Memory B cell (primary cell): ENCODE measurements at regions not wholly inside any gene's neighbourhood (a gene's known extent, or its start where the extent isn't known, plus 50 kb on each side); places are given as distances from the start of the nearest gene placed in this dataset.

ENCODE experiments used
- ATAC-seq: fragments of 150-1000 bp; cut with Tn5 transposase; 2 replicates; pipeline ENCODE4 v1.10.0; 2021; ENCODE audit warnings: low read depth, mild to moderate bottlenecking, moderate library complexity
- DNase-seq, 2 donors: peaks; one replicate each; pipeline ENCODE4 v3.0.0; 2022; ENCODE audit warnings: low spot score in 2 of 2
- H3K27ac Mint-ChIP-seq: one replicate; pipeline ENCODE4 v1.8.0; 2022; ENCODE audit warnings: mild to moderate bottlenecking, moderate library complexity, mixed read lengths
- H3K27me3 Mint-ChIP-seq: one replicate; pipeline ENCODE4 v1.8.0; 2022; ENCODE audit warnings: mixed read lengths
- H3K36me3 Mint-ChIP-seq: one replicate; pipeline ENCODE4 v1.8.0; 2022; ENCODE audit warnings: mild to moderate bottlenecking, mixed read lengths
- H3K4me1 Mint-ChIP-seq: one replicate; pipeline ENCODE4 v1.8.0; 2022; ENCODE audit warnings: mixed read lengths
- H3K4me3 Mint-ChIP-seq: one replicate; pipeline ENCODE4 v1.8.0; 2022; ENCODE audit warnings: mild to moderate bottlenecking, moderate library complexity, mixed read lengths
- H3K9me3 Mint-ChIP-seq: one replicate; pipeline ENCODE4 v1.8.0; 2022; ENCODE audit warnings: mixed read lengths

- no peaks in the 10 kb centered on the region for H3K9me3 Mint-ChIP-seq
- no peak for ATAC-seq
- H3K4me1 Mint-ChIP-seq: no peaks in the 10 kb centered on the region
These were observed 194.9 kb upstream of the MGMT start for GRCh38 chr10:129272176-129272575.

GRCh38 chr10:129272866-129273650 is 194.0 kb upstream of the MGMT start:
- H3K4me3 Mint-ChIP-seq: no peak overlapping the region
- DNase-seq: no peak
- H3K27me3 Mint-ChIP-seq: peaks cover 14% of the 10 kb centered on the region
- H3K36me3 Mint-ChIP-seq: no peaks in the 10 kb centered on the region
- H3K9me3 Mint-ChIP-seq: peaks cover 2% of the 10 kb centered on the region
- no peak for ATAC-seq
- H3K27ac Mint-ChIP-seq: no peak overlapping the region
- no peaks in the 10 kb centered on the region for H3K4me1 Mint-ChIP-seq

More at GRCh38 chr10:129272176-129272575, 194.9 kb upstream of the MGMT start:
- Mint-ChIP-seq H3K4me3 (no peak overlapping the region), H3K27me3 (peaks cover 9% of the 10 kb centered on the region), H3K27ac (no peak overlapping the region), H3K36me3 (no peaks in the 10 kb centered on the region)
- DNase-seq: no peak

GRCh38 chr10:129273860-129274259 is 193.2 kb upstream of the MGMT start:
- no peak for ATAC-seq
- Mint-ChIP-seq H3K27me3 (peaks cover 14% of the 10 kb centered on the region), H3K27ac (no peak overlapping the region), H3K4me1 (no peaks in the 10 kb centered on the region), H3K9me3 (peaks cover 2% of the 10 kb centered on the region), H3K36me3 (no peaks in the 10 kb centered on the region), H3K4me3 (no peak overlapping the region)
- DNase-seq: no peak

- Mint-ChIP-seq H3K36me3 (no peaks in the 10 kb centered on the region), H3K27me3 (peaks cover 14% of the 10 kb centered on the region), H3K27ac (no peak overlapping the region), H3K4me3 (no peak overlapping the region), H3K4me1 (no peaks in the 10 kb centered on the region), H3K9me3 (peaks cover 2% of the 10 kb centered on the region)
- DNase-seq: no peak
- no peak for ATAC-seq
These were observed 192.1 kb upstream of the MGMT start for GRCh38 chr10:129274748-129275474.

DNA sequence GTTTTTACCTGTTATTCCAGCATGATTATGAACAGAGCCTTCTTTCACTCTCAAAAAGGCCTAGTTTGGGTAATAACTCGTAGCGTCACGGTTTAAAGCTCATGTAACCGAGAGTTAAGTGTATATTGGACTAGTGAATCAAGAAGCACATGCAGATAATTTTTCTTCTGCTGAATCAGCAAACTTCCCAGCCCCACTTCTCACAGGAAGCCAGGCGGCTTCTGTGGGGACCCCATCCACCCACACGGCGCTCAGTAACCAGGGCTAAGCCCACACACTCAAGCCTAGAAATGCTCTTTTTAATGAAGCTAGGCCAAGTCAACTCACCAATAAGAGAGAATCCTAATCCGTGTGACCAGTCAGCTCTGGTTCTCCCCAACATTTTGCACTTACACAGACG is 191.2 kb upstream of the MGMT start:
- Mint-ChIP-seq H3K36me3 (no peaks in the 10 kb centered on the region), H3K4me3 (no peak overlapping the region), H3K27ac (no peak overlapping the region), H3K27me3 (peaks cover 14% of the 10 kb centered on the region), H3K4me1 (no peaks in the 10 kb centered on the region), H3K9me3 (peaks cover 2% of the 10 kb centered on the region)
- no peak for DNase-seq
- no peak for ATAC-seq

- H3K27ac Mint-ChIP-seq: no peak overlapping the region
- peaks cover 18% of the 10 kb centered on the region for H3K27me3 Mint-ChIP-seq
- no peaks in the 10 kb centered on the region for H3K4me1 Mint-ChIP-seq
- no peaks in the 10 kb centered on the region for H3K36me3 Mint-ChIP-seq
- H3K4me3 Mint-ChIP-seq: no peak overlapping the region
- ATAC-seq (no peak), DNase-seq (no peak)
- H3K9me3 Mint-ChIP-seq: peaks cover 7% of the 10 kb centered on the region
These were observed 190.0 kb upstream of the MGMT start for GRCh38 chr10:129277084-129277483.

DNA sequence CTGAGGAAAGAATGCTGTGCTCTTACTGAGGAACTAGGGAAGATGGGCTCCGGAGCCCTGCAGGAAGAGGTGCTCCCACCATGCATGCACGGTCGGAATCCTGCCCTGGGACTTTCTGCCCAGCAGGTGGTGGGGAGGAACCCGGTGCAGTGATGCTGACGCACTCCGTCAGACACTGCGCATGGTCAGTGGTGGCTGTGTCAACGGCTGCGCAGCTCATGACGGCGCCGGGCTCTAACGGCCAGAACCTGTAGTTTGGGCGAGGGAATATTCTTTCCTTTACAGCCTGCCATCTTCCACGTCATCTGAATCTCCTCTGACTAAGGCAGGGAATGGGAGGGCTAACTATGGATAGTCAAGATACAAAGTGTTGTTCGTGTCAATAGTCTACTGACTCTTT is 189.2 kb upstream of the MGMT start:
- no peaks in the 10 kb centered on the region for H3K4me1 Mint-ChIP-seq
- no peaks in the 10 kb centered on the region for H3K36me3 Mint-ChIP-seq
- no peak overlapping the region for H3K4me3 Mint-ChIP-seq
- no peak for DNase-seq
- peaks cover 8% of the 10 kb centered on the region for H3K9me3 Mint-ChIP-seq
- no peak overlapping the region for H3K27ac Mint-ChIP-seq
- no peak for ATAC-seq
- peaks cover 18% of the 10 kb centered on the region for H3K27me3 Mint-ChIP-seq

DNA sequence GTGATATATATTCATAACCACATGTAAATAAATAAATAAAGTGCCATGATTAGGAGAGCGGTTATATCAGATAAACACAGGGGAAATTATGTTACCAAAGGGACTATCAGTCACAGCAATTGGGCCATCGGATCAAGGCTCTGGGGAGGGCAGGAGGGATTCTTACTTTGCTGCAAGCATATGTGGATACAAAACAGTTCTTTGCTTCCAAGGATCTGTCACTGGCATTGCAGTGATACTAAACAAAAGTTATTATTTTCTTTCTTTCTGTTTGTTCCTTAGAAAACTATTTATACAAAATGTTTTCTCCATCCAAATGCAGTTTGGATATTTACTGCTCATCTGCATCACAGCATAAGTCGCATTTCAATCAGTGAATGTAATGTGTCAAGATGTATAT is 188.4 kb upstream of the MGMT start:
- no peak for ATAC-seq
- no peaks in the 10 kb centered on the region for H3K4me1 Mint-ChIP-seq

DNA sequence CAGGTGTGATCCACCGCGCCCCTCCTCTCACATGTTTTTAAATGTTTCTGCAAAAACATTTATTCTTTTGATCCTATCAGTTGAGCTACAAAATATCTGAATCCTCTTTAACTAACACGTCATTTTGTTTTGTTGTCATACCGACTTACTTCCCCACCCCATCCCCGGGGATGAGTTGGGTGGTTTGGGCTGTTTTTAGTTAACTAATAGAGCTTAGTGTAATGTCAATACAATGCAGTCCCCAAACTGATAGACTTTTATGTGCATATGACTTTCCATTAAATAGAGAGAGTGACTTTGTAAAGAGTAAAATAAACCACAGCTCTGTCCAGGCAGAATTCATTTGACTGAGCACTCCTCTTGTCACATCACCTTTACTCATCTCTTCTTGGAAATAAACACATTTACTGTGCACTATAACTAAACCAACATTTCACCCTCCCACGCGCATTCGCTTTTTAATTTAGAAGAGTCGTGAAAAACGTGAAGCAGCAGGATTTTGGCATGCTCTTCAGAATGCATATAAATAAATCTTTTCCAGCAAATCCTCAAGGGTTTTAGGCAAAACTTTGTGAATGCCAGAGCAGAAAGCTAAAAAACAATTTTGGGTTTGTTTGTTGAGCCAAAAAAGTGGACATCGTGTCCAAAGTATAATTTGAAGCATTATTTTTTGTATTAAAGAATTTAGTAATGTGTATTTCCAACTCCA is 187.4 kb upstream of the MGMT start:
- H3K27ac Mint-ChIP-seq: no peak overlapping the region
- ATAC-seq: no peak
- peaks cover 18% of the 10 kb centered on the region for H3K27me3 Mint-ChIP-seq
- H3K36me3 Mint-ChIP-seq: no peaks in the 10 kb centered on the region
- H3K4me1 Mint-ChIP-seq: no peaks in the 10 kb centered on the region
- no peak overlapping the region for H3K4me3 Mint-ChIP-seq
- DNase-seq: no peak
- H3K9me3 Mint-ChIP-seq: peaks cover 8% of the 10 kb centered on the region

More for the DNA sequence above, 188.4 kb upstream of the MGMT start:
- Mint-ChIP-seq H3K27ac (no peak overlapping the region), H3K9me3 (peaks cover 8% of the 10 kb centered on the region), H3K4me3 (no peak overlapping the region), H3K27me3 (peaks cover 18% of the 10 kb centered on the region), H3K36me3 (no peaks in the 10 kb centered on the region)
- DNase-seq: no peak

- DNase-seq: no peak
- H3K27me3 Mint-ChIP-seq: peaks cover 14% of the 10 kb centered on the region
- H3K27ac Mint-ChIP-seq: no peak overlapping the region
- H3K4me3 Mint-ChIP-seq: no peak overlapping the region
- no peaks in the 10 kb centered on the region for H3K36me3 Mint-ChIP-seq
- ATAC-seq: no peak
- peaks cover 8% of the 10 kb centered on the region for H3K9me3 Mint-ChIP-seq
- no peaks in the 10 kb centered on the region for H3K4me1 Mint-ChIP-seq
These were observed 186.9 kb upstream of the MGMT start for GRCh38 chr10:129280155-129280502.

DNA sequence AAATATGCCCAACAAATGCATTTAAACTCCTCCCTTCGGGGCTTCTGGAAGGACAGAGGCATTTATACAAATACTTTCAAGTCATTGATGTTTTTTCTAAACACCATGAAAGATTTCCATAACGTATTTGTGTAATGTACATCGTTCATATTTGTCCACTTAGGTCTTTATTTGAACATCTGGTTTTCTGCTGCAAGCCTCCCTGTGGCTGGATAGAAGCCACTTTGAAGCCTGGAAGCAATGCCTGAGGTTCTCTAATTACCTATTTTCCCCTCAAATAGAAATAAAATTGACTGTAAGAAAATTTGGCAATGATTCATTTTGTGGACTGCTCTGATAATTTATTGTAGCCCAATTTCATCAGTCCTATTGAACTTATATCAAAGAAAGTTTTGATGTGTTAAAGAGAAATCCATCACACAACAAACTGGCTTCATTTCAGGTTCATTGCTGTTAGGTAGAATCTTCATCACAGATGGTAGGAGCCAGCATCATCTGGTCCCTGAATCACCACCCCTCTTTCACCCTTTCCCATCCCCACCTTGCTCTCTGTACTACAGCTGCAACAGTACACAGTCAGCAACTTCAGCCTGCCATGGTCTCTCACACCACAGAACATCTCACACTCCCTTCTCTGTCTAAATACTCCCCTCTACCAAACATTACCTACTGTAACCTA is 186.0 kb upstream of the MGMT start:
- H3K27ac Mint-ChIP-seq: no peak overlapping the region
- H3K4me3 Mint-ChIP-seq: no peak overlapping the region
- no peaks in the 10 kb centered on the region for H3K4me1 Mint-ChIP-seq
- H3K36me3 Mint-ChIP-seq: no peaks in the 10 kb centered on the region
- H3K27me3 Mint-ChIP-seq: peaks cover 13% of the 10 kb centered on the region
- ATAC-seq: no peak
- H3K9me3 Mint-ChIP-seq: peaks cover 10% of the 10 kb centered on the region
- no peak for DNase-seq

- Mint-ChIP-seq H3K27me3 (peaks cover 8% of the 10 kb centered on the region), H3K4me3 (no peak overlapping the region), H3K9me3 (peaks cover 12% of the 10 kb centered on the region), H3K27ac (no peak overlapping the region), H3K4me1 (no peaks in the 10 kb centered on the region), H3K36me3 (no peaks in the 10 kb centered on the region)
- DNase-seq: no peak
- ATAC-seq: no peak
These were observed 181.6 kb upstream of the MGMT start for GRCh38 chr10:129285459-129285858.

GRCh38 chr10:129288999-129289584 is 177.9 kb upstream of the MGMT start:
- no peak overlapping the region for H3K27ac Mint-ChIP-seq
- peaks cover 6% of the 10 kb centered on the region for H3K9me3 Mint-ChIP-seq
- no peak for DNase-seq
- no peak overlapping the region for H3K4me3 Mint-ChIP-seq
- no peak for ATAC-seq
- H3K4me1 Mint-ChIP-seq: no peaks in the 10 kb centered on the region
- no peaks in the 10 kb centered on the region for H3K36me3 Mint-ChIP-seq
- peaks cover 4% of the 10 kb centered on the region for H3K27me3 Mint-ChIP-seq
